Activated CD8-positive, alpha-beta T cell treated with anti-CD3 and anti-CD28 coated beads, Interleukin-2, amount 10 ng/mL, durations not matched to agents 7 days and 5 days (primary cell): ENCODE measurements at regions not wholly inside any gene's neighbourhood (a gene's known extent, or its start where the extent isn't known, plus 50 kb on each side); places are given as distances from the start of the nearest gene placed in this dataset.

ENCODE experiments used
- ATAC-seq: fragments of 150-1000 bp; cut with Tn5 transposase; one replicate; pipeline ENCODE4 v1.10.0; 2021; ENCODE audit warnings: moderate library complexity
- CTCF ChIA-PET: fragments of 350-600 bp; sonication (Branson Sonifier 250); formaldehyde crosslinking; loops from one replicate; lab custom pipeline; 2021; ENCODE audit warnings: antibody characterized with exemption; lab: Charles Lee
- POLR2A ChIA-PET: fragments of 350-600 bp; sonication (Branson Sonifier 250); formaldehyde crosslinking; loops from one replicate; lab custom pipeline; 2021; ENCODE audit warnings: antibody characterized with exemption; lab: Charles Lee
- DNase-seq: peaks from one replicate; pipeline ENCODE4 v3.0.0-alpha.2; 2020
- H3K27ac Mint-ChIP-seq: one replicate; pipeline ENCODE4 v1.8.0; 2021; ENCODE audit warnings: mild to moderate bottlenecking, mixed read lengths
- H3K27me3 Mint-ChIP-seq: one replicate; pipeline ENCODE4 v1.8.0; 2021; ENCODE audit warnings: low read depth, mixed read lengths
- H3K36me3 Mint-ChIP-seq: one replicate; pipeline ENCODE4 v1.8.0; 2021; ENCODE audit warnings: low read depth, mixed read lengths
- H3K4me1 Mint-ChIP-seq: one replicate; pipeline ENCODE4 v1.8.0; 2021; ENCODE audit warnings: low read depth, mixed read lengths
- H3K4me3 Mint-ChIP-seq: one replicate; pipeline ENCODE4 v1.8.0; 2021; ENCODE audit warnings: mild to moderate bottlenecking, mixed read lengths
- H3K9me3 Mint-ChIP-seq: one replicate; pipeline ENCODE4 v1.8.0; 2022; ENCODE audit warnings: mixed read lengths; ENCODE audit not compliant: insufficient read depth

DNA sequence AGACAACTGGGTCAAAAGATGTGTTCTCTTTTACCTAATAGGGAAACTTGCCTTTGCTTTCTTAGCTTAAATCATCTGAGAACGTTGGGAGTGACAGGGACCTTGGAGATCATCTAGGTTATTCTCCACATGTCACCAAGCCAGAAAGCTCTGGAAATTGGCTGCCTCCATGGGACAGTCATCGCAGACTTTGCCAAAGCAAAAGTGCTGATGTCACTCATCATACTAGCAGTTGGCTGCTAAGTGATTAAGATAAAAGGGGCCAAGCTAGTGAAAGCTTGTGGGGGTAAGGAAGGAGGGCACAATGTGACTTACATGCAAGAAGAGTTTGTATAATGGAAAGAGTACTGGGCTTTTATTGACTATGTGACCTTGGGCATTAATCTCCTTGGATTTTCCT lies 198.0 kb upstream of the PFN2 start:
- no peaks in the 10 kb centered on the region for H3K4me1 Mint-ChIP-seq
- no peak overlapping the region for H3K27ac Mint-ChIP-seq
- ChIA-PET CTCF (no interaction called here), POLR2A (interaction anchor here (0.6 kb wide), 1 partner anchor 208 kb away, joined by 3 read pairs; no protein-coding TSS in a partner anchor)
- H3K4me3 Mint-ChIP-seq: no peak overlapping the region
- no peak for ATAC-seq
- no peak for DNase-seq
- H3K9me3 Mint-ChIP-seq: no peaks in the 10 kb centered on the region
- no peaks in the 10 kb centered on the region for H3K36me3 Mint-ChIP-seq
- H3K27me3 Mint-ChIP-seq: no peaks in the 10 kb centered on the region

DNA sequence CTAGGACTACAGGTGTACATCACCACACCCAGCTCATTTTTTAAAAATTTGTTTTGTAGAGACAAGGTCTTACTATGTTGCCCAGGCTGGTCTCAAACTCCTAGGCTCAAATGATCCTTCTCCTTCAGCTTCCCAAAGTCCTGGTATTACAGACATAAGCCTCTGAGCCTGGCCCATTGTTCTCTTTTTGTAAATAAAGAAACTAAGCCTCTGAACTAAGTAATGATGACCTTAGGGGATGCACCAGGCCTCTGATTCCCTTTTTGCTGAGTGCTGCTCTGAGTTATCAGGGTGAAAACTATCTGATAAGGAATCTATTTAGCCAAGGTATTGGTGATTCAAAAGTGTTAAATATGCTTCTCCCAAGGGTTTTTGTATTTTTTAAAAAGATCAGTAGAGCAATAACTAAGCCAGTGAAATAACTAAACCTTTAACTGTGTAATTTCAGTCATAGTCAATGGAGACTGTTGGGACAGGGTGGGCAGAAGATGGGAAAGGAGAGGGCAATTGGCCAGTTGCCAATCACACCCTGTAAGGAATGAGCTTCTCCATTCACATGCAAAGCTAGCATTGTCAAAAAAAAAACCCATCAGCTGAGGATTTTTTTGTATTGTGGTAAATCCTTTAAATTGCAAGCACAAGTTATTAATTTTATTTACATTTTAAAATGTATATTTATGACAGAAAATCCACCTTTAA lies 194.8 kb upstream of the PFN2 start:
- ChIA-PET CTCF (no interaction called here), POLR2A (no interaction called here)
- Mint-ChIP-seq H3K27me3 (peaks cover 2% of the 10 kb centered on the region), H3K27ac (no peak overlapping the region), H3K4me3 (no peak overlapping the region), H3K9me3 (no peaks in the 10 kb centered on the region), H3K36me3 (no peaks in the 10 kb centered on the region), H3K4me1 (no peaks in the 10 kb centered on the region)
- DNase-seq (no peak), ATAC-seq (no peak)

DNA sequence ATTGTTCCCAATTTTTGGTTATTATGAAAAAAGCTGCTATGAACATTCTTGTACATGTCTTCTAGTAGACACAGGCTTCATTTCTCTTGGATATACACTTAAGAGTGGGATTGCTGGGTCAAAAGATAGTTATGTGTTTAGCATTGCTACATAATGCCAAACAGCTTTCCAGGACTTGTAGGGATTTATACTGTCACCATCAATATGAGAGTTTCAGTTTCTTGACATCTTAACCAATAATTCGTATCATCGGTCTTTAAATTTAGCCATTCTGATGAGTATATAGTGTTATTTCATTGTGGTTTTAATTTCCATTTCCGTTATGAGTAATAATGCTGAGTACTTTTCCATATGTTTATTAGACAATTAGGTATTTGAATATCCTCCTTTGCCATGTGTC lies 190.3 kb upstream of the PFN2 start:
- ATAC-seq: no peak
- Mint-ChIP-seq H3K4me3 (no peak overlapping the region), H3K36me3 (no peaks in the 10 kb centered on the region), H3K9me3 (no peaks in the 10 kb centered on the region), H3K27me3 (peaks cover 14% of the 10 kb centered on the region), H3K27ac (no peak overlapping the region), H3K4me1 (no peaks in the 10 kb centered on the region)
- POLR2A ChIA-PET: no interaction called here
- CTCF ChIA-PET: no interaction called here
- no peak for DNase-seq

DNA sequence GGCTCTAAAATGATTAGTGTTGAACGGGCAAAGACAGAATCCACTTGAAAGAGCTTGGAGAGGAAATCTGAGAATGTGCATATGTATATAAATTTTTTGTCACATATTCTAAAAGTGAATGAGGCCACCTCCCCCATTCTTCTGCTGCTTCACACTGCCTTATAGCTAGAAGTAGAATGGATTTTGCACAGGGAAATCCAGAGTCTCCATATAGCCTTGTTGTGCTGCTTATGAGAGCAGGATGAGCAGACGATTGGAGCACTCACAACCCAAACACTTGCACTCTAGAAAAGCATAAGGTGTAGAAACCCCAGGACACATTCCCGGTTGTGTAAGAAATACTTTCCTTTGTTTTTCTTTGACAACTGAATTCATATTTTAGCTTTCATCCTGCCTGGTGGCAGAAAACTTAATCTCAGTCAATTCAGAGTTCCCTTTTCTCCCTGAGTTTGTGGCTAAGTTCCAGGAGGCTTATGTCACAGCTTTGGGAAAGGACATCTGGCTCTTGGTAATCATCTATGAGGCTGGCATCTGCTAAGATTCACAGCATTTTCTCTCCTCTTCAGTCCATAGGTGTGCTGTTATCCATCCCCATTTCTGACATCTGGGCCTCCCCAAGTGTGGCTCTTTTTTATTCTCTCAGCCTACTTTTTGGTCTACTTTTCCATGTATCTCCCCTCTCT lies 188.4 kb upstream of the PFN2 start:
- Mint-ChIP-seq H3K27me3 (peaks cover 18% of the 10 kb centered on the region), H3K27ac (no peak overlapping the region), H3K4me1 (no peaks in the 10 kb centered on the region), H3K9me3 (no peaks in the 10 kb centered on the region), H3K36me3 (no peaks in the 10 kb centered on the region), H3K4me3 (no peak overlapping the region)
- ChIA-PET CTCF (no interaction called here), POLR2A (no interaction called here)
- no peak for DNase-seq
- ATAC-seq: no peak

DNA sequence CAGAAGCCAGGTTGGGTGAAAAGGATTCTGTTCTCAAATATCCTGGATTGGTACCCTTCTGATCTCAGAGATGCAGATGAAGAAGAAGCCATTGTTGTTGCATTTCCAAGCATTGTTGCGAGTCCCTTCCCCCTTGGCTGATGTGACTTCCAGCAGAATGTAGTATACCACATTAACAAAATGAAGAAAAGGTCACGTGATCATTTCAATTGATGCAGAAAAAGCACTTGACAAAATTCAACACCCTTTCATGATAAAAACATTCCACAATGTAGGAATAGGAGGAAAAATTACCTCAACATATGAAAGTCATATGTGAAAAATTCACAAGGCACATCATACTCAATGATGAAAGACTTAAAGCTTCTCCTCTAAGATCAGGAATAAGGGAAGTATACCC lies 181.9 kb upstream of the PFN2 start:
- no peaks in the 10 kb centered on the region for H3K9me3 Mint-ChIP-seq
- peaks cover 17% of the 10 kb centered on the region for H3K27me3 Mint-ChIP-seq
- CTCF ChIA-PET: no interaction called here
- POLR2A ChIA-PET: no interaction called here
- H3K4me1 Mint-ChIP-seq: peaks cover 2% of the 10 kb centered on the region
- DNase-seq (no peak), ATAC-seq (no peak)
- no peaks in the 10 kb centered on the region for H3K36me3 Mint-ChIP-seq
- H3K4me3 Mint-ChIP-seq: no peak overlapping the region
- H3K27ac Mint-ChIP-seq: no peak overlapping the region

DNA sequence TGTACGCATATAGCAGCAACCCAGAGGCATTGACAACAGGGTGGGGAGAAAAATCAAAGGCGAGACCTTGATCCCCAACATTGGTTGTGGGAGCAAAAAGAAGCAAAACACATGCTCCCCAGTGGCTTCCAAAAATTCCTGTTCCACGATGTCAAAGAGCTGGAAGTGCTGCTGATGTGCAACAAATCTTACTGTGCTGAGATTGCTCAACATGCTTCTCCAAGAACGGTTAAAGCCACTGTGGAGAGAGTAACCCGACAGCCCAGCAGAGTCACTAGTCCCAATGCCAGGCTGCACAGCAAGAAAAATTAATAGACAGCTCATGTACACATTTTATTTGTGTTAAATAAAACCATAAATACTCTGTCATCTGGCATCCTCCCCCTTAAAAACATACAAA lies 179.9 kb upstream of the PFN2 start:
- H3K9me3 Mint-ChIP-seq: no peaks in the 10 kb centered on the region
- no peak for ATAC-seq
- no peak for DNase-seq
- H3K36me3 Mint-ChIP-seq: no peaks in the 10 kb centered on the region
- POLR2A ChIA-PET: no interaction called here
- H3K27ac Mint-ChIP-seq: no peak overlapping the region
- no peak overlapping the region for H3K4me3 Mint-ChIP-seq
- H3K4me1 Mint-ChIP-seq: peaks cover 4% of the 10 kb centered on the region
- peaks cover 10% of the 10 kb centered on the region for H3K27me3 Mint-ChIP-seq
- CTCF ChIA-PET: no interaction called here

DNA sequence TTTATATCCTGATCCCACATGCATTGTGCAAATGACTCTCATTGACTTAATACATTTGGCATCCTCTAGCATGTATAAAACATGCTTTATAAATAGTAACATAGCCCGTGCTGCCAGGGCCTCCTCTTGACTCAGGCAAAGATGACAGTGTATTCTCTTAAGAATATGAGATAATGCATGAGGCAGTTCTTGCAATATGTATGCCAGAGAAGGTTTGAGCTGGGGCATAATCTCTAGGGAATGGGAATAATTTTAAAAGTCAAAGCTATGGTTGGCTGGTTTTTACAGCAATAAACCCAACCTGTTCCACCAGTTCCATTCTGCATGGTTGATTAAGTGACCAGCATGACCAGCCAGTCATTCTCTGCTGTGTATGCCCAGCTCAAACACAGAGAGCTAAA lies 179.0 kb upstream of the PFN2 start:
- H3K4me1 Mint-ChIP-seq: peaks cover 4% of the 10 kb centered on the region
- H3K4me3 Mint-ChIP-seq: no peak overlapping the region
- H3K27ac Mint-ChIP-seq: no peak overlapping the region
- H3K36me3 Mint-ChIP-seq: no peaks in the 10 kb centered on the region
- H3K9me3 Mint-ChIP-seq: no peaks in the 10 kb centered on the region
- ChIA-PET POLR2A (no interaction called here), CTCF (no interaction called here)
- peaks cover 7% of the 10 kb centered on the region for H3K27me3 Mint-ChIP-seq
- DNase-seq (no peak), ATAC-seq (no peak)

DNA sequence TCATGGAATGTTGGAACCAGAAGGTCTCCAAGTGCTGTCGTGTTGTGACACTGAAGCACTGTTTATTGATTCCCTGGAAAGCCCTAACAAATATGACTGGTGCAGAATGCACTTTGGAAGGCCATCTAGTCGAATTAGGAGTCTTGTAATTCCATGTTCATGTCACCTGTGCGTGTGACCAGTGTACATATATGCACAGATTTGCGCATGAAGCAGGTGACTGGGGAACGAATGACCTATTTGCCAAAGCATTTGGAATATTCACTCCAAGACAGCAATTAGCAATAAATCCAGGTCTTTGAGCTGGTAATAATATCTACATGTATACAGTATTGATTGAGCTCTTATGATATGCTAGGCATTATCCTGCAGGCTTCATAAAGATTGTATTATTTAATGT lies 177.5 kb upstream of the PFN2 start:
- CTCF ChIA-PET: no interaction called here
- Mint-ChIP-seq H3K4me3 (no peak overlapping the region), H3K9me3 (no peaks in the 10 kb centered on the region), H3K27me3 (peaks cover 7% of the 10 kb centered on the region), H3K4me1 (peaks cover 4% of the 10 kb centered on the region), H3K36me3 (no peaks in the 10 kb centered on the region), H3K27ac (no peak overlapping the region)
- POLR2A ChIA-PET: no interaction called here
- no peak for DNase-seq
- no peak for ATAC-seq

DNA sequence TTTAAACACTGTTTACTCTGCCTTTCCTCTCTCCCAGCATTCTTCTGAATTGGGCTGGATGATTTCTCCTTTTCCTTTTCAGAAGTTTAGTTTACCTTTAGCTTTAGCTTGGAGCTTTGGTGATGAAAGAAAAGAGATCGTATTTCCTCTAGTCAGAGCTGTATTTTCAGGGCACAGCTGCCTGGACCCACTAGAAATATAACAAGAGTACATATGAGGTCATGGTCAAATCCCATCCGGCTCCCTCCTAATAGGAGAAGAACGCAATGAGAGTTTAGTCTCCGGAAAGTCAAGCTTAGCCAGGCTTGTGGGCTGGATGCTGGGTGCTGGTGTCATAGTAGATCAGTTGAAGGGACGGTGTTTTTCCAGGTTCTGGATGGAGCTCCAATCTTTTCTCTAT lies 177.1 kb upstream of the PFN2 start:
- Mint-ChIP-seq H3K9me3 (no peaks in the 10 kb centered on the region), H3K27me3 (peaks cover 10% of the 10 kb centered on the region), H3K27ac (no peak overlapping the region), H3K4me3 (no peak overlapping the region), H3K4me1 (peaks cover 4% of the 10 kb centered on the region), H3K36me3 (no peaks in the 10 kb centered on the region)
- ATAC-seq: no peak
- ChIA-PET POLR2A (no interaction called here), CTCF (no interaction called here)
- DNase-seq: no peak

DNA sequence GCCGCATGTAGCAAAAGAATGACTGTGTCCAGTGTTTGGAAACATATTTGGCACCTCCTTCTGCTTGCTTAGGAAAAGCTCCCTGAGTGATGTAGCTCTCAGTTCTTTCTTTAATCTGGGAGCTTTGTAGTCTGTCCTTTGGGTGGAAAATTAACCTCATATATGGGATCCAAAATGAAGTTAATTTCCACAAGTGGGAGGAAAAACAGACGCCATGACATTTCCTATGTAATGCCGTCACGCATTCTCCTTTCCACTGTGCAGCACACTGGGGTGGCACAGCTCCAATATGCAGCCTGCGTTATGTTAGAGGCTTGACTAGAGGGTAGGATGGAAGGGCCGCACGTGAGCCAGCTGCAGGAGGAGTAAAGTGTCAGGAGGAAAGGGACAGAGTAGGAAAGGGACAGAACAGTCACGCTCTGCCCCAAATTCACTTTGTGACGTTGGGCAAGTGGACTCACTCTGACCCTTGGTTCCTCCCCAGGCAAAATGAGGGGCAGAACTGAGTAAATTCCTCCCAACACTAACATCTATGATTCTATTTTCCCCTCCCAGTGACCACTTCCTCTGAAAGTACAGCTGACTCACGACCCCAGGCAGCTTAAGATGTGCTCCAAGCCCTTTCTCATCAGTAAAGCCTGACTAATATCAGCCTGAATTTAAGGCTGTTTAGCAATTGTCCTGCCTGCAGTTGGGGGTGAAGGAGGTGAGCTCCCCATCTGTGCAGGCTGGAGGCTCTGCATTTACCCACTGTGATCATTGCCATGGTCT lies 176.5 kb upstream of the PFN2 start:
- H3K4me3 Mint-ChIP-seq: no peak overlapping the region
- no peaks in the 10 kb centered on the region for H3K36me3 Mint-ChIP-seq
- DNase-seq (no peak), ATAC-seq (no peak)
- H3K27me3 Mint-ChIP-seq: peaks cover 9% of the 10 kb centered on the region
- ChIA-PET CTCF (interaction anchor here (0.7 to 1.3 kb wide), 2 partner anchors 10 to 26 kb away, joined by 3 read pairs; no protein-coding TSS in a partner anchor), POLR2A (no interaction called here)
- peaks cover 4% of the 10 kb centered on the region for H3K4me1 Mint-ChIP-seq
- H3K27ac Mint-ChIP-seq: no peak overlapping the region
- no peaks in the 10 kb centered on the region for H3K9me3 Mint-ChIP-seq

DNA sequence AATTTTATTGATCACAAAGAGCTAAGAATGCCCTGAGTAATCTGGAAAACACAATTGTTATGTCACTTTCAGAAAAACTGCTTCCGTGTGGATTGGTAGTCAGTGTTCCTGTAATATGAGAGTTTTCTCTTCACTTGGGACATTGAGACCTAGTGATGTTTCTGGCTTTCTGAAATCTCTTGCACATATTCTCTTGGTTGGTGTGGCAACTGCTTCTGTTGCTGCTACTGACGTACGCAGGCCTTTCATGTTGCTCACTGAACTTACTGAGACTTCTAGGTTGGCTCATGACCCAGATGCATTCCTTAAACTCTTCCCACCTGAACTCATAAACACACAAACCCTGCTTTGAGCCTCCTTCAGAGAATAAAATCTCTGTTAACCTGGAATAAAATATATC lies 175.0 kb upstream of the PFN2 start:
- ChIA-PET CTCF (no interaction called here), POLR2A (no interaction called here)
- Mint-ChIP-seq H3K27me3 (peaks cover 3% of the 10 kb centered on the region), H3K4me3 (no peak overlapping the region), H3K27ac (no peak overlapping the region), H3K9me3 (no peaks in the 10 kb centered on the region), H3K36me3 (no peaks in the 10 kb centered on the region), H3K4me1 (peaks cover 4% of the 10 kb centered on the region)
- no peak for DNase-seq
- ATAC-seq: no peak

DNA sequence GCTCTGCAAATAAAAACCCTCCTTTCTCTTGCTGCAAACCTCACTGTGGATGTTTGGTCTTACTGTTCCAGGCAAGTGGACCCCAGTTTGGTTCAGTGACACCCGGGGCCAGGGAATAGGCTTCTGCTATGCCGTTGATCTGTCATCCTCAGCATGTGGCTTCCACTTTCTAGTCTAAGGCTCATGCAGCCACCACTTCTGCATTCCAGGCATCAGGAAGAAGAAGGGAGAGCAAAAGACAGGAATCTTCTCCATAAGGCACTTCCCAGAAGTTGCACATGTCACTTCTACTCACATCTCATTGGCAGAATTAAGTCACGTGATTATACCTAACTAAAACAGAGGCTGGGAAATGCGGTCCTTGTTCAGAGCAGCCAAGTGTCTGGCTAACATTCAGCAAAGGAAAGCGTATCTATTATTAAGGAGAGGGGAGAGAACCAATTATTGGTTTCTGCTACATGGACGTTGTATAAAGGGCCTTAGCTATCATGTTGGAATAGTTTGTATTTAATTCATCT lies 173.6 kb upstream of the PFN2 start:
- no peak overlapping the region for H3K4me3 Mint-ChIP-seq
- no peak overlapping the region for H3K27ac Mint-ChIP-seq
- ChIA-PET POLR2A (no interaction called here), CTCF (no interaction called here)
- peaks cover 4% of the 10 kb centered on the region for H3K4me1 Mint-ChIP-seq
- H3K9me3 Mint-ChIP-seq: no peaks in the 10 kb centered on the region
- no peaks in the 10 kb centered on the region for H3K36me3 Mint-ChIP-seq
- DNase-seq (no peak), ATAC-seq (no peak)
- H3K27me3 Mint-ChIP-seq: peaks cover 3% of the 10 kb centered on the region
